ENCODE measurements at regions not wholly inside any gene's neighbourhood (a gene's known extent, or its start where the extent isn't known, plus 50 kb on each side); places are given as distances from the start of the nearest gene placed in this dataset.

GRCh38 chr1:234535763-234536515 lies 57.0 kb upstream of the TARBP1 start:
- DNase-seq: peak; percentile 17

GRCh38 chr1:234535218-234535617 lies 56.2 kb upstream of the TARBP1 start:
- DNase-seq: peak; percentile 48

- peak; percentile 36 for DNase-seq
These were observed 55.2 kb upstream of the TARBP1 start for GRCh38 chr1:234533975-234534876.

- DNase-seq: peak; percentile 21
These were observed 54.3 kb upstream of the TARBP1 start for GRCh38 chr1:234533034-234533891.

GRCh38 chr1:234532503-234532922 lies 53.5 kb upstream of the TARBP1 start:
- DNase-seq: peak; percentile 2

GRCh38 chr1:234531151-234531635 lies 52.2 kb upstream of the TARBP1 start:
- peak; percentile 25 for DNase-seq

- peak; percentile 9 for DNase-seq
These were observed 51.7 kb upstream of the TARBP1 start for GRCh38 chr1:234530672-234531071.

- DNase-seq: no peak
These were observed 50.9 kb upstream of the TARBP1 start for GRCh38 chr1:234529950-234530237.

GRCh38 chr1:234529095-234529949 lies 50.3 kb upstream of the TARBP1 start:
- no peak for DNase-seq
